ENCODE measurements at regions not wholly inside any gene's neighbourhood (a gene's known extent, or its start where the extent isn't known, plus 50 kb on each side); places are given as distances from the start of the nearest gene placed in this dataset.
"Not testable (repeated sequence)": the region's sequence is repeated elsewhere in the genome, so short reads cannot be mapped to it uniquely, and the experiment has no call there.

GRCh38 chr21:6039224-6039623 lies 4482.2 kb upstream of the TPTE start:
- H3K9ac ChIP-seq (replicated peaks in 1 of 4; ENCODE audit: extremely low read depth in 1 of 4, low read depth in 3 of 4, low read length in 3 of 4); H4K8ac ChIP-seq (ENCODE audit: extremely low read depth, insufficient read depth, low read length); H2BK20ac ChIP-seq (ENCODE audit: low read length); DNase-seq (ENCODE audit: low read depth in 1 of 2, low spot score in 2 of 2); FAIRE-seq; H2BK15ac ChIP-seq (ENCODE audit: low read length); H3K4me1 ChIP-seq (replicated peaks in 1 of 4; ENCODE audit: control insufficient read depth in 3 of 4, insufficient read depth in 4 of 4, low read length in 3 of 4); H3K14ac ChIP-seq (ENCODE audit: insufficient read length); H2BK5ac ChIP-seq (ENCODE audit: low read depth, low read length); H2AFZ ChIP-seq (ENCODE audit: low read length); H3K9me3 ChIP-seq (ENCODE audit: insufficient read depth in 2 of 2, low read depth in 1 of 2, low read length in 1 of 2); H2BK120ac ChIP-seq (replicated peaks; ENCODE audit: low read depth, low read length); H2AK5ac ChIP-seq (ENCODE audit: low read depth, low read length); H3K23ac ChIP-seq (ENCODE audit: insufficient read length); H3K18ac ChIP-seq (ENCODE audit: extremely low read depth, low read length); CTCF ChIA-PET (ENCODE audit: partially characterized antibody); H4K20me1 ChIP-seq (replicated peaks in 1 of 2; ENCODE audit: control insufficient read depth in 1 of 2, insufficient read depth in 2 of 2, low read length in 2 of 2); H3K79me2 ChIP-seq (ENCODE audit: control insufficient read depth in 1 of 2, insufficient read depth in 2 of 2, low read length in 2 of 2); H3K27me3 ChIP-seq (replicated peaks in 1 of 4; ENCODE audit: control insufficient read depth in 3 of 4, extremely low read depth in 1 of 4, insufficient read depth in 3 of 4, low read length in 3 of 4); H4K91ac ChIP-seq (replicated peaks; ENCODE audit: insufficient read length, low read length); H3K79me1 ChIP-seq (ENCODE audit: low read depth, low read length); H3K23me2 ChIP-seq (ENCODE audit: low read depth, low read length); H3K4me2 ChIP-seq (ENCODE audit: insufficient read depth in 1 of 2, low read depth in 2 of 2, low read length in 2 of 2); POLR2A ChIA-PET (ENCODE audit: partially characterized antibody); H2BK12ac ChIP-seq (ENCODE audit: low read depth, low read length); H3K27ac ChIP-seq (ENCODE audit: low read depth, low read length); H4K5ac ChIP-seq (ENCODE audit: insufficient read length, low read depth, low read length); H3K4me3 ChIP-seq (ENCODE audit: extremely low read depth in 1 of 4, insufficient read depth in 2 of 4, low read depth in 3 of 4, low read length in 4 of 4); H3K56ac ChIP-seq (replicated peaks; ENCODE audit: insufficient read length, low read depth, low read length); H3K4ac ChIP-seq (replicated peaks; ENCODE audit: insufficient read length, low read depth, low read length); H3K36me3 ChIP-seq (ENCODE audit: control insufficient read depth in 2 of 4, insufficient read depth in 4 of 4, low read length in 3 of 4): not testable (repeated sequence)
- no CpG with 5 or more reads among the region's 8 CpGs for WGBS, 2 experiments (ENCODE audit: extremely low coverage in 1 of 2, insufficient coverage in 1 of 2, insufficient read length in 1 of 2, insufficient replicate concordance in 2 of 2, low coverage in 1 of 2, low lambda C conversion rate in 2 of 2, missing lambda C conversion rate in 1 of 2)

GRCh38 chr21:6040095-6040494 lies 4481.3 kb upstream of the TPTE start:
- H3K4me3 ChIP-seq (ENCODE audit: extremely low read depth in 1 of 4, insufficient read depth in 2 of 4, low read depth in 3 of 4, low read length in 4 of 4); H3K4me1 ChIP-seq (replicated peaks in 1 of 4; ENCODE audit: control insufficient read depth in 3 of 4, insufficient read depth in 4 of 4, low read length in 3 of 4); H2BK12ac ChIP-seq (ENCODE audit: low read depth, low read length); H3K9ac ChIP-seq (replicated peaks in 1 of 4; ENCODE audit: extremely low read depth in 1 of 4, low read depth in 3 of 4, low read length in 3 of 4); H3K27ac ChIP-seq (ENCODE audit: low read depth, low read length); H3K9me3 ChIP-seq (ENCODE audit: insufficient read depth in 2 of 2, low read depth in 1 of 2, low read length in 1 of 2); H4K91ac ChIP-seq (replicated peaks; ENCODE audit: insufficient read length, low read length); H3K56ac ChIP-seq (replicated peaks; ENCODE audit: insufficient read length, low read depth, low read length); H2BK20ac ChIP-seq (ENCODE audit: low read length); H3K4ac ChIP-seq (replicated peaks; ENCODE audit: insufficient read length, low read depth, low read length); FAIRE-seq; CTCF ChIA-PET (ENCODE audit: partially characterized antibody); H3K14ac ChIP-seq (ENCODE audit: insufficient read length); H4K5ac ChIP-seq (ENCODE audit: insufficient read length, low read depth, low read length); H3K79me1 ChIP-seq (ENCODE audit: low read depth, low read length); H2AFZ ChIP-seq (ENCODE audit: low read length); H3K4me2 ChIP-seq (ENCODE audit: insufficient read depth in 1 of 2, low read depth in 2 of 2, low read length in 2 of 2); H3K18ac ChIP-seq (ENCODE audit: extremely low read depth, low read length); H3K27me3 ChIP-seq (replicated peaks in 1 of 4; ENCODE audit: control insufficient read depth in 3 of 4, extremely low read depth in 1 of 4, insufficient read depth in 3 of 4, low read length in 3 of 4); H3K36me3 ChIP-seq (ENCODE audit: control insufficient read depth in 2 of 4, insufficient read depth in 4 of 4, low read length in 3 of 4); H2AK5ac ChIP-seq (ENCODE audit: low read depth, low read length); H3K23me2 ChIP-seq (ENCODE audit: low read depth, low read length); H2BK15ac ChIP-seq (ENCODE audit: low read length); H2BK120ac ChIP-seq (replicated peaks; ENCODE audit: low read depth, low read length); H3K23ac ChIP-seq (ENCODE audit: insufficient read length); DNase-seq (ENCODE audit: low read depth in 1 of 2, low spot score in 2 of 2); H4K20me1 ChIP-seq (replicated peaks in 1 of 2; ENCODE audit: control insufficient read depth in 1 of 2, insufficient read depth in 2 of 2, low read length in 2 of 2); H2BK5ac ChIP-seq (ENCODE audit: low read depth, low read length); POLR2A ChIA-PET (ENCODE audit: partially characterized antibody); H3K79me2 ChIP-seq (ENCODE audit: control insufficient read depth in 1 of 2, insufficient read depth in 2 of 2, low read length in 2 of 2); H4K8ac ChIP-seq (ENCODE audit: extremely low read depth, insufficient read depth, low read length): not testable (repeated sequence)
- WGBS, 2 experiments (ENCODE audit: extremely low coverage in 1 of 2, insufficient coverage in 1 of 2, insufficient read length in 1 of 2, insufficient replicate concordance in 2 of 2, low coverage in 1 of 2, low lambda C conversion rate in 2 of 2, missing lambda C conversion rate in 1 of 2): no CpG with 5 or more reads among the region's 7 CpGs

Measured in H1 (cell line).